Activated naive CD8-positive, alpha-beta T cell treated with anti-CD3 and anti-CD28 coated beads, Interleukin-2, amount 10 ng/mL, durations not matched to agents 7 days and 5 days (primary cell): ENCODE measurements at regions not wholly inside any gene's neighbourhood (a gene's known extent, or its start where the extent isn't known, plus 50 kb on each side); places are given as distances from the start of the nearest gene placed in this dataset.

ENCODE experiments used
- ATAC-seq: fragments of 150-1000 bp; cut with Tn5 transposase; one replicate; pipeline ENCODE4 v1.10.0; 2021; ENCODE audit warnings: low read depth, moderate library complexity
- POLR2A ChIA-PET: fragments of 350-600 bp; sonication (Branson Sonifier 250); formaldehyde crosslinking; loops from one replicate; lab custom pipeline; 2021; ENCODE audit warnings: antibody characterized with exemption; lab: Charles Lee
- DNase-seq: peaks from one replicate; pipeline ENCODE4 v3.0.0; 2021
- H3K27ac Mint-ChIP-seq: one replicate; pipeline ENCODE4 v1.8.0; 2022; ENCODE audit warnings: mild to moderate bottlenecking, mixed read lengths
- H3K27me3 Mint-ChIP-seq: one replicate; pipeline ENCODE4 v1.8.0; 2022; ENCODE audit warnings: mild to moderate bottlenecking, moderate library complexity, mixed read lengths
- H3K36me3 Mint-ChIP-seq: one replicate; pipeline ENCODE4 v1.8.0; 2021; ENCODE audit warnings: mild to moderate bottlenecking, mixed read lengths
- H3K4me1 Mint-ChIP-seq: one replicate; pipeline ENCODE4 v1.8.0; 2021; ENCODE audit warnings: mixed read lengths
- H3K4me3 Mint-ChIP-seq: one replicate; pipeline ENCODE4 v1.8.0; 2022; ENCODE audit warnings: mild to moderate bottlenecking, moderate library complexity, mixed read lengths
- H3K9me3 Mint-ChIP-seq: one replicate; pipeline ENCODE4 v1.8.0; 2021; ENCODE audit warnings: mixed read lengths

DNA sequence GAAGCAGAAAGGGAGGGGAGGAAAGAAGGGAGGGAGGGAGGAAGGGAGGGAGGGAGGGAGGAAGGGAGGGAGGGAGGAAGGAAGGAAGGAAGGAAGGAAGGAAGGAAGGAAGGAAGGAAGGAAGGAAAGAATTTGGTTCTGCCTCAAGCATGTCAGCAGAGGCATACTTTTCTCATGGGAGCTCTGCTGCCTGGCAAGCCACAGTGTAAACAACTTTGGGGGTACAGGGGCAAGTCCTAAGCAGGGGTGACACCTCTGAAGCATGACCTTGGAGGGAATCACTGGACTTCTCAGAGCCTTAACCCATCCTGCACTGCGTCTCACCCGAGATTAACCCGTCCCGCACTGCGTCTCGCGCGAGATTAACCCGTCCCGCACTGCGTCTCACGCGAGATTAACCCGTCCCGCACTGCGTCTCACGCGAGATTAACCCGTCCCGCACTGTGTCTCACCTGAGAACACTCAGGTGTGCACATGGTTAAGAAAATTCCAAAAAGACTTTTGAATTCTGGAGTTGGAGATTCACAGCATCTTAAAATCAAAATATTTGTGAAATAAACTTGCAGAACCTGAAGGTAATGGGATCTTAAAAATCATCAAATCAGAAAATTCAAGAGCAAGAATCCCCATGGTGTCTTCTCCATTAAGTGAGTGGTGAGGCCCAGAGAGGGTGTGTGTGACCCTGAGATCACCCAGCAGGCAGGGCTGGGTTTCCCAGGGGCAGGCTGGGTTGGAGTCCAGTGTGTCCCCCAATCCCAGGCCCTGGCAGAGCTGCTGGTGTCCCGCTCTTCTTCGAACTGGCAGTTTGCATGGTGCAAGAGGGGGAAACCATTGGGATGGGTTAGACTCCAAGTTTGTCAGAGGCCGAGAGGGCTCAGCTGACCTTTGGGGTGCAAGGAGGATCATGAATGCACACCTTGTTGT, 190.4 kb downstream of the MN1 start:
- H3K27me3 Mint-ChIP-seq: peaks cover 31% of the 10 kb centered on the region
- ATAC-seq (no peak), DNase-seq (no peak)
- no peaks in the 10 kb centered on the region for H3K36me3 Mint-ChIP-seq
- no peak overlapping the region for H3K4me3 Mint-ChIP-seq
- POLR2A ChIA-PET: no interaction called here
- H3K27ac Mint-ChIP-seq: no peak overlapping the region
- peaks cover 3% of the 10 kb centered on the region for H3K4me1 Mint-ChIP-seq
- no peaks in the 10 kb centered on the region for H3K9me3 Mint-ChIP-seq

DNA sequence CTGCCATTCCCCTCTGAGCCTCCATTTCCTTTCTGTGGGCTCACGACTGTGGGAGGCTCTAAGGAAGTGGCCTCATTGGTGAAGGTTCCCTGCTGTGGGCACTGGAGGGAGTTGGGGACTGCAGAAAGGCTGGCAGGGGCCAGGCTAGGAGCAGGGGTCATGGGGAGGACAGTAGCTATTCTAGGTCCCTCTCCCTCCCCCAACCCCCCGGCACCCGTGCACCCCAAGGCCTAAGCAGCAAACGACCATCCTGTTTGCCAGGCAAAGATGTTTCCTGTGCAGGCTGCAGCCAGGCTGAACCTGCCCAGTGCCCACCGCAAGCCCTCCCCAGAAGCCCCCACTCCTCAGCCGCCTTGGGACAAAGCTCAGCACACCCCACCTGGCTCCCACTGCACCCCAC, 189.4 kb downstream of the MN1 start:
- no peaks in the 10 kb centered on the region for H3K36me3 Mint-ChIP-seq
- no peak overlapping the region for H3K27ac Mint-ChIP-seq
- POLR2A ChIA-PET: no interaction called here
- no peak for ATAC-seq
- H3K4me1 Mint-ChIP-seq: peaks cover 3% of the 10 kb centered on the region
- no peaks in the 10 kb centered on the region for H3K9me3 Mint-ChIP-seq
- H3K27me3 Mint-ChIP-seq: peaks cover 31% of the 10 kb centered on the region
- H3K4me3 Mint-ChIP-seq: no peak overlapping the region
- DNase-seq: no peak

DNA sequence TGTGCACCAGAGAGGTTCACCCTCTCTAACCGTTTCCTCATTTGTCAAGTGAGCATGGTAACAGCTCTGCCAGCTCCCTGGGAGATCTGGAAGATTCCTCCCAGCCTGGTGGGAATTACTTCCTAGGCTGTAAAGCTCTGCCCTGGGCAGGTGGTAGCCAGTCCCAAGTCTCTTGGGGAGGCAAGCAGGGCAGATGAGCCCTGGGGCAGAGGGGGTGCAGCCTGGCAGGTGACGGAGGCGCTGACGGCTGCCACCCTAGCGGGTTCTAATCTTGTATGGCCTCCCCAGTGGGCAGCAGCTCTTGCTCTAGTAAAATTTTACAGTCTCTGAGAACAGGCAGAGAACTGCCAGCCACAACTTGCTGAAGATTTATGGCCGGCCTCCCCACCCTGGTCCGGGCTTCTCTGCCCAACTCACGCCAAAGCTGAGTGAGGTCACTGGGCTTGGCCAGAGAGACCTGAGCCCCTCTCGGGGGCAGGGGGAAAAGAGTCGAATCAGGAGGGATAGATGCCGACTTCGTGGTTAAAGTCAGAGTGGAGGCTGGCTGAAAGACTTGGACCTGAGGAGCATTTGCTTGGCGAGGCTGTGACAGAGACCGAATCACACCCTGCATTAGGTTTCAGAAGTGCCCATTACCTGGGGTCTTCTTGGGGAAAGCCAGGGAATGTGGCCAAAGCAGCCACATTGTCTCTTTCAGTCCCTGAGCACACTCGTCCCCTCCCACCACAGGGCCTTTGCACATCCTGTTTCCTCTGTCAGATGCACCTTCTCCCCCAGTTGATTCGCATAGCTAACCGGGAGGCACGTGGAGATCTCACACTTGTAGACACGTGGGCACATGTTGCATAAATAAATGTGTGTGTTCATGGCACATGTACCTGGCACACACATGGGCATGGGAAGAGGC, 188.2 kb downstream of the MN1 start:
- Mint-ChIP-seq H3K4me3 (no peak overlapping the region), H3K27me3 (peaks cover 31% of the 10 kb centered on the region), H3K36me3 (no peaks in the 10 kb centered on the region), H3K9me3 (no peaks in the 10 kb centered on the region), H3K4me1 (peaks cover 3% of the 10 kb centered on the region), H3K27ac (no peak overlapping the region)
- ATAC-seq: no peak
- no peak for DNase-seq
- POLR2A ChIA-PET: no interaction called here

DNA sequence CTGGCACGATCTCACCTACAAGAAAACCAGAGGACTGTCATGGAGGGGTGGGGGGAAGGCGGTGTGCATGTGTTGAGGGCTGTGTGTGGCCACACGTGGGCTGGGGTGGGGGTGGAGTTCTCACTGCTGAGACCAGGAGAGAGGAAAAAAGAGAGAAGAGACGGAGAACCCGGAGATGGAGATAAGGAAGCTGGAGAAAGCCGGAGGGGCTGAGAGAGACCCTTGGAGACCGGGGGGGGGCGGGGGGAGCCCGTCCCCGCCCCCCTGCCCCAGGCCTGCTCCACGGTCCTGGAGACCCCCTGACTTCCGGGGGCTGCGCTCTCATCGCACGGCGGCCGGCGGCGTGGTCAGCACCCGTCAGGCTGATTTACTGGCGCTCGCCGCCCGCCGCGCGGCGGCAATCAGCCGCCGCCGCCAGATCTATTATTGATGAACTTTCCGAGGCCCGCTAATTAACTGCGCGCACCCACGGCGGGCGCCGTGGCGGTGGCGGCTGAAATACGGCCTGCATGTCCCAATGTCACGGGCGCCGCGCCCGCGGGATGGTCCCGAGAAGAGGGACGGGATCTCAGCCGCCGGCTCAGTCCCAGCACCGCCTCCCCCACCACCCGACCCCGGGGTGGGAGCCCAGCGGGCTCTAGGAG, 187.4 kb downstream of the MN1 start:
- POLR2A ChIA-PET: no interaction called here
- Mint-ChIP-seq H3K4me1 (peaks cover 3% of the 10 kb centered on the region), H3K9me3 (no peaks in the 10 kb centered on the region), H3K36me3 (no peaks in the 10 kb centered on the region), H3K4me3 (no peak overlapping the region), H3K27ac (no peak overlapping the region), H3K27me3 (peaks cover 31% of the 10 kb centered on the region)
- no peak for DNase-seq
- ATAC-seq: no peak

DNA sequence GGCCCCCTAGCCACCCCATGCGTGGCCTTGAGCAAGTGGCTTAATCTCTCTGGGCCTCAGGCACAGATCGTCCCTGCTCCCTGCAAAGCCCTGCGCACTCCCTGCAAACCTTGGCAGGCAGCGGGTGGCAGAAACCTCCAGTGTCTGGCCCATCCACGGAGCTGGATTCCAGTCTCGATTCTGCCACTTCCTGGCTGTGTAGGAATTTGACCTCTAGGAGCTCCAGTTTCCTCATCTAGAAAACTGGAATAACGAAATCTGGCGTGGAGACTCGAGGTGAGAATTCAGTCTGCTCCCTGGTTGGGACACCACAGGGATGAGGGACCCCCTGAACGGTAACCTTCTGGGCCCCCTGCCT, 186.9 kb downstream of the MN1 start:
- H3K4me3 Mint-ChIP-seq: no peak overlapping the region
- no peaks in the 10 kb centered on the region for H3K36me3 Mint-ChIP-seq
- peaks cover 31% of the 10 kb centered on the region for H3K27me3 Mint-ChIP-seq
- peaks cover 3% of the 10 kb centered on the region for H3K4me1 Mint-ChIP-seq
- no peaks in the 10 kb centered on the region for H3K9me3 Mint-ChIP-seq
- DNase-seq: no peak
- POLR2A ChIA-PET: no interaction called here
- H3K27ac Mint-ChIP-seq: no peak overlapping the region
- ATAC-seq: no peak

DNA sequence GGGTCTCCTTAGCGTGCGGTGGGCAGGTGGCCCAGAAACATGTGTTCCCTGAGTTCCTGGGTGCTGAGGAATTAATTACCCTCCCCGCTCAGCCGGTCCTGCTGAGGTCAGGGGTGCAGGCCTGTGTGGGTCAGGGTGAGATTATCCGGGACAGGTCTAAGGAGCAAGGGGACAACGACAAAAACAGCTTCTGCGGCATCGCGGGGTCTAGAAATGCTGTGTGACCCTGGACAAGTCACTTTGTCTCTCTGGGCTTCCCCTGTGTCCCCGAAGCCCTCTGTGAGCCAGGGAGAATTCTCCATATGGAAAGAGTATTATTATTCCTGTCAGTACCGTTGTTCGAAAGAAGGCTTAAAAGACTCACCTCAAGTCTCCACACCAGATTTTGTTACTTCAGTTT, 186.1 kb downstream of the MN1 start:
- no peaks in the 10 kb centered on the region for H3K36me3 Mint-ChIP-seq
- H3K9me3 Mint-ChIP-seq: no peaks in the 10 kb centered on the region
- POLR2A ChIA-PET: no interaction called here
- ATAC-seq (no peak), DNase-seq (no peak)
- H3K4me1 Mint-ChIP-seq: peaks cover 3% of the 10 kb centered on the region
- peaks cover 31% of the 10 kb centered on the region for H3K27me3 Mint-ChIP-seq
- no peak overlapping the region for H3K27ac Mint-ChIP-seq
- no peak overlapping the region for H3K4me3 Mint-ChIP-seq

DNA sequence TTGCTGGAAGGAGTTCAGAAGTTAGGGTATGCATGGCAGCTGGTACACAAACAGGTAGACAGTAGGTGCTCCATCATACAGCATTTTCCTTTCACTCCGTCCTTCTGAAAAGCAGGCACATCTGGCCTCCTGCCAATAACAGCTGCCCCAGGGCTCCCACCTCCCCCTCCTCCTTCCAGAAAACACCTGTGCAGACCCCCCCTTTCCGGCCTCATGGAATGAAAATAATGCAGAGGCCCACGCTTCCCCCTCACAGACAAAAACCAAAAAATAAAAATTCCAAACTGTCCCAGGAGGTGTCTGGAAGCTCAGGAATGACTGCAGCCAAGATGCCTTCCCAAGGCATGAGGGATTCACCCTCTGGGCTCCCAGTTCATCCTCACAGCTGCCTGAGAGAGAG, 185.5 kb downstream of the MN1 start:
- POLR2A ChIA-PET: no interaction called here
- Mint-ChIP-seq H3K4me1 (peaks cover 3% of the 10 kb centered on the region), H3K9me3 (no peaks in the 10 kb centered on the region), H3K27me3 (peaks cover 31% of the 10 kb centered on the region), H3K36me3 (no peaks in the 10 kb centered on the region), H3K27ac (no peak overlapping the region), H3K4me3 (no peak overlapping the region)
- no peak for ATAC-seq
- no peak for DNase-seq

DNA sequence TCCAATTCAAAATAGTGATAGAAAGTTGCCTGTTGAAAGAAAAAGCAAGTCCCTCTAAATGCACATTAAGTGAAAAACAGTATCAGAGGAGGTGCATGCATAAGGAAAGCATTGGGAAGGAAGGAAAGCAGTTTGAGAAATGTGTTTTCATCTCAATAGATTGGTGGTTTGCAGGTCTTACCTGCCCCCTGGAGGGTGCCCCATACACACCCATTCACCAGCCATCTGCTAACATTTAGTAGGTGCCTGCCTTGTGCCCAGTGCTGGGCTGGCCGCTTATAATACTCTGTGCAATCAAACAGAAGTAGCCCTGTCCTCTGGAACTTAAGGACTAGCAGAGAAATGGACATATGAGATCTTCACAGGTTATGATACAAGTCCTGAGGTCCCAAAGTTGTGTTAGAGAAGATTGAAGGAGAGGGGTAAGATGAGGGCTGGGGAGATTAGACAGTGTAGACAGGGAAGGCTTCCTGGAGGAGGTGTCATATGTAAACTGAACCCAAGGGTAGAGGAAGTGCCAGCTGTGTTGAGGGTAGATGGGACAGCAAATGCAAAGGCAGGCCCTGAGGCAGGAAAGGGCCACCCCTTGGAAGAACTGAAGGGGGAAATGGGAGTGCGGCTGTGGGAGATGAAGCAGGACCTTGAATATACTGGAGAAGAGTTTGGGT, 184.2 kb downstream of the MN1 start:
- H3K36me3 Mint-ChIP-seq: no peaks in the 10 kb centered on the region
- peaks cover 3% of the 10 kb centered on the region for H3K4me1 Mint-ChIP-seq
- no peak for ATAC-seq
- POLR2A ChIA-PET: no interaction called here
- peaks cover 30% of the 10 kb centered on the region for H3K27me3 Mint-ChIP-seq
- DNase-seq: no peak
- no peak overlapping the region for H3K27ac Mint-ChIP-seq
- no peaks in the 10 kb centered on the region for H3K9me3 Mint-ChIP-seq
- H3K4me3 Mint-ChIP-seq: no peak overlapping the region

DNA sequence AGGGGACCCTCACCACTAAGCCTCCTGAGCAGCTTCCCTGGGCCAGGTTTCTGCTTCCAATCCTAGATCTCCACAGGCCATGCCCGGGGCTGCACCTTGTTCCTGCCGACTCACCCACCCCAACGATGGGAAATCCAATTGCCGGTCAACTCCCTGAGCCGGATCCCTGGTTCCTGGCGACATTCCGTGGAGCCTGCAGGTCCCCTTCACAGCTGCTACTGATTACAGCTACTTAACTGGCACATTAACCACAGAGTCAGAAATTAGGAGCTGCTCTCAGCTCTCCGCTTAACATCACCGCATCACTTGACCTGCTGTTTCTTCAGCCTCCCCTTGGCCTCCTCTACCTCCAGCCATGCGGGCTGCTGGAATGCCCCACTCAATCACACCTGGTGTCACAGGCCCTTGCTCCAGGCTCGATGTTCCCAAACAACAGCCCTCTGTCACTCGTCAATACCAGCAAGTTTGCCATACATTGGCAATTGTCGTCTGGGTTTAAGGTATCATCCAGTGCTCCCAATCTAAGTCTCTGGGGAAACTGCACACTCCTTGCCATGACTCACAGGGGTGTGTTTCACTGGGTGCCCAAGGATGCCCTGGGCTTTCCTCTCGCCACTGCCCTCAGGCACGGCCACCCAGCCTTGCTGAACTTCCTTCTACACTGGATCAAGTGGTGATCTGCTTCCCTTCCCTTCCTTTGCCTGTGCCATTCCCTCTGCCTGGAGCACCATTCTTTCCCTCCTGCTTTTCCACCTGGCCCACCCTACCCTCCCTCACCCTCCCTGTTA, 181.0 kb downstream of the MN1 start:
- no peak for ATAC-seq
- H3K27ac Mint-ChIP-seq: no peak overlapping the region
- H3K27me3 Mint-ChIP-seq: peaks cover 5% of the 10 kb centered on the region
- no peaks in the 10 kb centered on the region for H3K4me1 Mint-ChIP-seq
- H3K4me3 Mint-ChIP-seq: no peak overlapping the region
- no peaks in the 10 kb centered on the region for H3K36me3 Mint-ChIP-seq
- no peaks in the 10 kb centered on the region for H3K9me3 Mint-ChIP-seq
- POLR2A ChIA-PET: no interaction called here
- DNase-seq: no peak

DNA sequence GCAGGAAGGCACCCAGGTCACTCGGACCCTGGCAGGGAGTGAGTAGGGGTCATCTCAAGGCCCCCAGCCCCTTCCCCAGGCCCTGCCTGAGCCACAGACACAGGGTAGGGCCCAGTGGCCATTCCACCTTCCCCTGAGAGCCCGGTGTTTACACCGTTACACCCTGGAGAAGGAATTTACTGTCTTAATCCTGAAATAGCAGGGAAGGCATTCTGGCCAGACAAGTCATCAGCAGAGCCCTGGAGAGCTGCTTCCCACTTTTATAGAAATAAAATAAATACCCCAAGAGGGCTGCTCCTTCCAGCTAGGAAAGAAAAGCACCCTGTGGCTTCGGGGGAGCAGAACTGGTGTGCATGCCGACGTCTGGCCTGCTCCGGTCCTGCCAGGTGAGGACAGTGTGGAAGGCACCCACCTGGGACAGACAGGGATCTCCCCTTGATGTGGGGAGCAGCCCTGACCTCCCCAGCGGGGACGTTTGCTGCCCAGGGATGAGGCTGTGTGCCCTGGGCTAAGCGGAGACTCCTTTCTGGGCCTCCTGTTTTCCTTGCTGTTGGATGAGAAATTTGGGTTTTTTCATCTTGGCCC, 180.0 kb downstream of the MN1 start:
- Mint-ChIP-seq H3K4me1 (no peaks in the 10 kb centered on the region), H3K36me3 (no peaks in the 10 kb centered on the region), H3K4me3 (no peak overlapping the region), H3K27ac (no peak overlapping the region), H3K9me3 (no peaks in the 10 kb centered on the region), H3K27me3 (no peaks in the 10 kb centered on the region)
- no peak for DNase-seq
- no peak for ATAC-seq
- POLR2A ChIA-PET: no interaction called here

DNA sequence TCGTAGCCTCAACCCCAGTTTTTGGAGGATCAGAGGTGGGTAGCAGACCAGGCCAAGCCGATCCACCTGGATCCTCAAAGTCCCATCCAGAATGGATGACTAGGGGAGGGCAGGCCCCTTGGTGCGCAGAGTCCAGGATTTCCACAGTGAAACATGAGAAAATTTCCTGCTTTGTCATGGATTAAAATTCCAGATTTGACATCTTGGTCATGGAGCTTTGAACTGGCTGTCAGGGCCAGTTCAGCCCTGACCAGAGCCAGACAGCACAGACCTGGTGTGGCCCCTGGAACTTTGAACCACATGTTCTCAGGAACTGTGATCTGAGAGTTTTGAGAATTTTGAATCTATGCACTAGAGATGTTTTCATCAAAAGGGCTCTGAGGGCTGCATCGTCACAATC, 177.5 kb downstream of the MN1 start:
- H3K4me3 Mint-ChIP-seq: no peak overlapping the region
- H3K9me3 Mint-ChIP-seq: no peaks in the 10 kb centered on the region
- DNase-seq (no peak), ATAC-seq (no peak)
- no peaks in the 10 kb centered on the region for H3K27me3 Mint-ChIP-seq
- no peaks in the 10 kb centered on the region for H3K4me1 Mint-ChIP-seq
- POLR2A ChIA-PET: no interaction called here
- H3K27ac Mint-ChIP-seq: no peak overlapping the region
- no peaks in the 10 kb centered on the region for H3K36me3 Mint-ChIP-seq

DNA sequence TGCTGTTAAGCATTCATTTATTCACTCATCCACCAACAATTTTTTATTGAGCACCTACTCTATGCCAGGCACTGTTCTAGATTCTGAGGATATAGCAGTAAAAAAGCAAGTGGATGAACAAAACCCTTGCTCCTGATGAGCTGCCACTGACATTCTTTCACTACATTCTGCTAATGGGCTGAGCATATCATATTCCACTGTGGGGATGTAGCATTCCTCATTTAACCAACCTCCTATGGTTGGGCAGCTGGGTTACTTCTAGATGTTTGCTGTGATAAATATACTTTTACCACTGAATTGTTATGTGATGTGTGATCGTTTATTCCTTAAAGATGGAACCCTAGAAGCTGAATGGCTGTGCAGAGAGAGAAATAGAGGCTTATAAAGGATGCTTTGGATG, 176.9 kb downstream of the MN1 start:
- POLR2A ChIA-PET: no interaction called here
- Mint-ChIP-seq H3K27ac (no peak overlapping the region), H3K4me1 (no peaks in the 10 kb centered on the region), H3K9me3 (no peaks in the 10 kb centered on the region), H3K27me3 (no peaks in the 10 kb centered on the region), H3K36me3 (no peaks in the 10 kb centered on the region), H3K4me3 (no peak overlapping the region)
- no peak for ATAC-seq
- DNase-seq: no peak
